ENCODE measurements at regions not wholly inside any gene's neighbourhood (a gene's known extent, or its start where the extent isn't known, plus 50 kb on each side); places are given as distances from the start of the nearest gene placed in this dataset.

DNA sequence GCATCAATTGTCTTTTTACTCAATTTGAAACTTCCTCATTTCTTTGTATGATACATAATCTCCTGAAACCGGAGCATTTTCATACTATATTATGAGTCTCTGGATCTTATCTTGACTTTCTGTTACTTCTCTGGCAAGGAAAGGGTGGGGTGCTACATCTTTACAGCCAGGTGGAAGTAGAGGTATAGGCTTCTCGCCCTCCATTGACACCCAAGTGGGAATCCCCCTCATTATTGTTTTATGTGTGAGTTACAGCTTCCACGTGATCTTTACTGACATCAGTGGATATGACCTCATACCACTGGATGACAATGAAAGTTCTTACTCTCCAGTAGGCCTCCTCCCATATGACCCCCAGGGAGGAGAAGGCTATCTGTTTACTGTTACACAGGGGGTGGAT is 262.1 kb upstream of the DACH1 start:
- Histone ChIP-seq H3K4me3 (replicated peaks; ENCODE audit: insufficient read depth, low read length) (no peak overlapping the region), H3K27ac (replicated peaks) (no peak overlapping the region), H3K27me3 (ENCODE audit: insufficient read depth, poor library complexity, severe bottlenecking) (no peaks in the 10 kb centered on the region)
- DNase-seq (ENCODE audit: low read depth in 1 of 2, low spot score in 1 of 2) = no peak
- TF ChIP-seq, protein P1, sequence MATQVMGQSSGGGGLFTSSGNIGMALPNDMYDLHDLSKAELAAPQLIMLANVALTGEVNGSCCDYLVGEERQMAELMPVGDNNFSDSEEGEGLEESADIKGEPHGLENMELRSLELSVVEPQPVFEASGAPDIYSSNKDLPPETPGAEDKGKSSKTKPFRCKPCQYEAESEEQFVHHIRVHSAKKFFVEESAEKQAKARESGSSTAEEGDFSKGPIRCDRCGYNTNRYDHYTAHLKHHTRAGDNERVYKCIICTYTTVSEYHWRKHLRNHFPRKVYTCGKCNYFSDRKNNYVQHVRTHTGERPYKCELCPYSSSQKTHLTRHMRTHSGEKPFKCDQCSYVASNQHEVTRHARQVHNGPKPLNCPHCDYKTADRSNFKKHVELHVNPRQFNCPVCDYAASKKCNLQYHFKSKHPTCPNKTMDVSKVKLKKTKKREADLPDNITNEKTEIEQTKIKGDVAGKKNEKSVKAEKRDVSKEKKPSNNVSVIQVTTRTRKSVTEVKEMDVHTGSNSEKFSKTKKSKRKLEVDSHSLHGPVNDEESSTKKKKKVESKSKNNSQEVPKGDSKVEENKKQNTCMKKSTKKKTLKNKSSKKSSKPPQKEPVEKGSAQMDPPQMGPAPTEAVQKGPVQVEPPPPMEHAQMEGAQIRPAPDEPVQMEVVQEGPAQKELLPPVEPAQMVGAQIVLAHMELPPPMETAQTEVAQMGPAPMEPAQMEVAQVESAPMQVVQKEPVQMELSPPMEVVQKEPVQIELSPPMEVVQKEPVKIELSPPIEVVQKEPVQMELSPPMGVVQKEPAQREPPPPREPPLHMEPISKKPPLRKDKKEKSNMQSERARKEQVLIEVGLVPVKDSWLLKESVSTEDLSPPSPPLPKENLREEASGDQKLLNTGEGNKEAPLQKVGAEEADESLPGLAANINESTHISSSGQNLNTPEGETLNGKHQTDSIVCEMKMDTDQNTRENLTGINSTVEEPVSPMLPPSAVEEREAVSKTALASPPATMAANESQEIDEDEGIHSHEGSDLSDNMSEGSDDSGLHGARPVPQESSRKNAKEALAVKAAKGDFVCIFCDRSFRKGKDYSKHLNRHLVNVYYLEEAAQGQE (IDR thresholded peaks at IDR 0.05; ENCODE audit: insufficient replicate concordance, low read depth) = no peak
- no peak for TF ChIP-seq SPI1 (IDR thresholded peaks at IDR 0.05; ENCODE audit: borderline replicate concordance, low read depth)
- no peak for TF ChIP-seq POLR2AphosphoS5 (IDR thresholded peaks at IDR 0.05; ENCODE audit: low read depth)
- TF ChIP-seq, protein P2, sequence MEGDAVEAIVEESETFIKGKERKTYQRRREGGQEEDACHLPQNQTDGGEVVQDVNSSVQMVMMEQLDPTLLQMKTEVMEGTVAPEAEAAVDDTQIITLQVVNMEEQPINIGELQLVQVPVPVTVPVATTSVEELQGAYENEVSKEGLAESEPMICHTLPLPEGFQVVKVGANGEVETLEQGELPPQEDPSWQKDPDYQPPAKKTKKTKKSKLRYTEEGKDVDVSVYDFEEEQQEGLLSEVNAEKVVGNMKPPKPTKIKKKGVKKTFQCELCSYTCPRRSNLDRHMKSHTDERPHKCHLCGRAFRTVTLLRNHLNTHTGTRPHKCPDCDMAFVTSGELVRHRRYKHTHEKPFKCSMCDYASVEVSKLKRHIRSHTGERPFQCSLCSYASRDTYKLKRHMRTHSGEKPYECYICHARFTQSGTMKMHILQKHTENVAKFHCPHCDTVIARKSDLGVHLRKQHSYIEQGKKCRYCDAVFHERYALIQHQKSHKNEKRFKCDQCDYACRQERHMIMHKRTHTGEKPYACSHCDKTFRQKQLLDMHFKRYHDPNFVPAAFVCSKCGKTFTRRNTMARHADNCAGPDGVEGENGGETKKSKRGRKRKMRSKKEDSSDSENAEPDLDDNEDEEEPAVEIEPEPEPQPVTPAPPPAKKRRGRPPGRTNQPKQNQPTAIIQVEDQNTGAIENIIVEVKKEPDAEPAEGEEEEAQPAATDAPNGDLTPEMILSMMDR (IDR thresholded peaks at IDR 0.05; ENCODE audit: insufficient read depth, low read length) = no peak
- TF ChIP-seq GABPA (IDR thresholded peaks at IDR 0.05; ENCODE audit: low read depth) = no peak

DNA sequence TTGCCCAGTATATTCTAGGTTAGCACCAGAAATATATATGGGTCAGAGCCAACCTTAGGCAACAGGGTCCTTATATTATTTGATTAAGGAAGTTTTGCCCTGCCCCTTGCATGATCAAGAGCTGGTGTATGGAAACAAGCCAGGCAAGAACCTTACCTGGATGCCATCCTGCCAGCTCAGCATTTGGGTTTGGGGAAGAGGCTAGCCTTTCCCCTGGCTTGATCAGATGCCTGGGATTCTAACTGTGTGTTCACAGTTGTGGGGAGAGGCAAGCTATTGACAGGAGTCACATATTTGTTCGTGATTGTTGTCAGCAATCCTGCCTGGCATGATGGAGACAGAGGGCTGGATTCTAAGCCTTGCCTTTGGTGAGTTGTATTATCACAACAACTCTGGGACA is 260.0 kb upstream of the DACH1 start:
- Histone ChIP-seq H3K27ac (replicated peaks) (no peak overlapping the region), H3K4me3 (replicated peaks; ENCODE audit: insufficient read depth, low read length) (no peak overlapping the region), H3K27me3 (ENCODE audit: insufficient read depth, poor library complexity, severe bottlenecking) (no peaks in the 10 kb centered on the region)
- TF ChIP-seq POLR2AphosphoS5 (IDR thresholded peaks at IDR 0.05; ENCODE audit: low read depth) (no peak), GABPA (IDR thresholded peaks at IDR 0.05; ENCODE audit: low read depth) (no peak), SPI1 (IDR thresholded peaks at IDR 0.05; ENCODE audit: borderline replicate concordance, low read depth) (no peak)
- TF ChIP-seq, protein P1 (IDR thresholded peaks at IDR 0.05; ENCODE audit: insufficient replicate concordance, low read depth) = no peak
- TF ChIP-seq, protein P2 (IDR thresholded peaks at IDR 0.05; ENCODE audit: insufficient read depth, low read length) = no peak
- no peak for DNase-seq (ENCODE audit: low read depth in 1 of 2, low spot score in 1 of 2)

DNA sequence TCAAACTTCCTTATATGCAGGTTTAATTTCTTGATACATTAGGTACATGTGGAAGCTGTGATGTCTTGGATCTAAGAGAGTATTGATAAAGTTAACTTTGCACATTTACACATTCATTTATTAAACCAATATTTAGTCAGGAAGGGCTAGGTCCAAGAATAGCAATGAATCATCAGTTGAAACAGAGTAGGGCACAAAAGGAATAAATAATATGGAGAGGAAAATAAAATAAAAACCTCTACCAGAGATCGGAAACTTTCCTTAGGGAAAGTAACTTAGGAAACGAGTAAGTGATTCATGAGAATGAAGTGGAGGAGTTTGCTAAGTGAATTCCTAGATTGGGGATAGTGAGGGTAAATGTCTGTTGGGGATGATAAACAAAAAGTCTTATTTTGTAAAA is 259.4 kb upstream of the DACH1 start:
- Histone ChIP-seq H3K27ac (replicated peaks) (no peak overlapping the region), H3K27me3 (ENCODE audit: insufficient read depth, poor library complexity, severe bottlenecking) (no peaks in the 10 kb centered on the region), H3K4me3 (replicated peaks; ENCODE audit: insufficient read depth, low read length) (no peak overlapping the region)
- DNase-seq (ENCODE audit: low read depth in 1 of 2, low spot score in 1 of 2) = no peak
- TF ChIP-seq SPI1 (IDR thresholded peaks at IDR 0.05; ENCODE audit: borderline replicate concordance, low read depth) (no peak), POLR2AphosphoS5 (IDR thresholded peaks at IDR 0.05; ENCODE audit: low read depth) (no peak), GABPA (IDR thresholded peaks at IDR 0.05; ENCODE audit: low read depth) (no peak)
- TF ChIP-seq, protein P1 (IDR thresholded peaks at IDR 0.05; ENCODE audit: insufficient replicate concordance, low read depth) = no peak
- TF ChIP-seq, protein P2 (IDR thresholded peaks at IDR 0.05; ENCODE audit: insufficient read depth, low read length) = no peak
